GM12891 (cell line): ENCODE measurements at regions not wholly inside any gene's neighbourhood (a gene's known extent, or its start where the extent isn't known, plus 50 kb on each side); places are given as distances from the start of the nearest gene placed in this dataset.

Experiments used
- POLR2AphosphoS5 ChIP-seq: IDR thresholded peaks from 2 replicates; pipeline ENCODE4 v1.6.1; 2011; ENCODE audit warnings: low read depth, low read length, control low read depth
- SPI1 ChIP-seq: IDR thresholded peaks from 2 replicates; pipeline ENCODE4 v1.6.1; 2011; ENCODE audit warnings: low read depth, low read length, control low read depth

DNA sequence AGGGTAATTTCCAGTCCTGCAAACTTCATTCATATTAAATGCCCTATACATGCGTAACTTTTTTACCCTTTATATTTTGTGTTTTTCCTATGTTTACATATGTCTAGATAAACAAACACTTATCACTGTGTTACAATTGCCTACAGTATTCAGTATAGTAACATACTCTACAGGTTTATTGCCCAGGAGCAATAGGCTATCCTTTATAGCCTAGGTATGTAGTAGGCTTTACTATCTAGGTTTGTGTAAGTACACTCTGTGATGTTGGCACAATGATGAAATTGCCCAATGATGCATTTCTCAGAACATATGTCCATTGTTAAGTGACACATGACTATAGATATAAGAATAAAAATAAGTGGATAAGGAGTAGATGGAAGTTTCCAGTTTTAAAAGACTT lies 345.5 kb upstream of the C1orf87 start:
- no peak for TF ChIP-seq POLR2AphosphoS5
- TF ChIP-seq SPI1: no peak
